ENCODE measurements at regions not wholly inside any gene's neighbourhood (a gene's known extent, or its start where the extent isn't known, plus 50 kb on each side); places are given as distances from the start of the nearest gene placed in this dataset.

DNA sequence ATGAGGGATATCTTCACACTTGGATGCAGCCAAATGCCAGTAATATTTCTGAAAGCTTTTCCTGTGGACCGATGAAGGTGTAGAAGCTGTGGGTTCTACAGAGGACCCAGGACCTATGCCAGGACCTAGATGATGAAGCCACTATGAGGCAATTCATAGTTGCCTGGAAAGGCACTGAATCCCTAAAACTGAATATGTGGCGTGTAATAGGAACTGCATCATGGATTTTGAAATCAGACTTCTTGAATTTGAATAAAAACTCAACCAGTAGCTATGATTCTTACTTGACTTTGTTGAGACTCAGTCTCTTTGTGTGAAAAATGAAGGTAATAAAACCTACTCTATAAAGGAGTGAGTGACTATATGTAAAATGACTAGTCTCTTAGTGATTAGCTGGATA is 89.9 kb upstream of the SGK1 start:
- TF ChIP-seq EZH2 (IDR thresholded peaks at IDR 0.05; ENCODE audit: insufficient read depth, poor library complexity, severe bottlenecking) = no peak
- TF ChIP-seq EZH2phosphoT487 (IDR thresholded peaks at IDR 0.05; ENCODE audit: insufficient read depth, low read depth) = no peak
